Brain microvascular endothelial cell (primary cell): ENCODE measurements at regions not wholly inside any gene's neighbourhood (a gene's known extent, or its start where the extent isn't known, plus 50 kb on each side); places are given as distances from the start of the nearest gene placed in this dataset.

Experiments
- DNase-seq: peaks from one replicate; pipeline ENCODE4 v3.0.0-alpha.2; 2020
- H3K27ac ChIP-seq: fragments of 250-450 bp; sonication (Bioruptor Pico); 2 replicates; pipeline ENCODE4 v1.5.1; 2020; ENCODE audit warnings: mild to moderate bottlenecking, moderate library complexity
- H3K27me3 ChIP-seq: fragments of 250-450 bp; sonication (Bioruptor Pico); replicated peaks from 2 replicates; pipeline ENCODE4 v1.5.1; 2020; ENCODE audit warnings: mild to moderate bottlenecking
- H3K36me3 ChIP-seq: fragments of 250-450 bp; sonication (Bioruptor Pico); replicated peaks from 2 replicates; pipeline ENCODE4 v1.5.1; 2020; ENCODE audit warnings: mild to moderate bottlenecking
- H3K4me3 ChIP-seq: 2 replicates; pipeline ENCODE4 v1.5.1; 2011; ENCODE audit warnings: low read depth, mild to moderate bottlenecking, control low read depth, low read length, moderate library complexity
- CTCF ChIP-seq: IDR thresholded peaks from 2 replicates; pipeline ENCODE4 v1.5.1; 2011; ENCODE audit warnings: low read depth, mild to moderate bottlenecking, moderate library complexity, low read length, control low read depth, inconsistent platforms; ENCODE audit errors: missing control alignments
- in situ Hi-C: cut with HindIII; loops from 2 replicates; pipeline ENCODE4 v1.10.0; 2017; ENCODE audit warnings: low sequenced_read_pairs, low pct_ligation_motif_present

- Histone ChIP-seq H3K4me3 (no peak overlapping the region), H3K27me3 (no peaks in the 10 kb centered on the region), H3K27ac (no peak overlapping the region), H3K36me3 (no peaks in the 10 kb centered on the region)
- DNase-seq = no peak
- no peak for TF ChIP-seq CTCF
- in situ Hi-C loops = no loop called here
Observed at GRCh38 chr10:105549731-105550130, 908.6 kb downstream of the SORCS3 start.

- in situ Hi-C loops = no loop called here
- Histone ChIP-seq H3K36me3 (no peaks in the 10 kb centered on the region), H3K27me3 (no peaks in the 10 kb centered on the region), H3K4me3 (no peak overlapping the region), H3K27ac (no peak overlapping the region)
- no peak for DNase-seq
- TF ChIP-seq CTCF = no peak
Observed at GRCh38 chr10:105545101-105545500, 904.0 kb downstream of the SORCS3 start.

GRCh38 chr10:105540381-105540780, 899.3 kb downstream of the SORCS3 start:
- Histone ChIP-seq H3K27me3 (no peaks in the 10 kb centered on the region), H3K27ac (no peak overlapping the region), H3K4me3 (no peak overlapping the region), H3K36me3 (no peaks in the 10 kb centered on the region)
- TF ChIP-seq CTCF = no peak
- DNase-seq = no peak
- in situ Hi-C loops = no loop called here

- no peak for DNase-seq
- Histone ChIP-seq H3K27ac (no peak overlapping the region), H3K4me3 (no peak overlapping the region), H3K27me3 (no peaks in the 10 kb centered on the region), H3K36me3 (no peaks in the 10 kb centered on the region)
- in situ Hi-C loops = no loop called here
- no peak for TF ChIP-seq CTCF
Observed at GRCh38 chr10:105538874-105539273, 897.8 kb downstream of the SORCS3 start.

GRCh38 chr10:105535478-105535877, 894.4 kb downstream of the SORCS3 start:
- Histone ChIP-seq H3K36me3 (no peaks in the 10 kb centered on the region), H3K27ac (no peak overlapping the region), H3K27me3 (no peaks in the 10 kb centered on the region), H3K4me3 (no peak overlapping the region)
- no peak for DNase-seq
- in situ Hi-C loops = no loop called here
- TF ChIP-seq CTCF = no peak

GRCh38 chr10:105534086-105534485, 893.0 kb downstream of the SORCS3 start:
- no peak for DNase-seq
- Histone ChIP-seq H3K36me3 (no peaks in the 10 kb centered on the region), H3K4me3 (no peak overlapping the region), H3K27me3 (no peaks in the 10 kb centered on the region), H3K27ac (no peak overlapping the region)
- TF ChIP-seq CTCF = no peak
- in situ Hi-C loops = no loop called here
